HepG2 (cell line): ENCODE measurements at regions not wholly inside any gene's neighbourhood (a gene's known extent, or its start where the extent isn't known, plus 50 kb on each side); places are given as distances from the start of the nearest gene placed in this dataset.

Source experiments
- ATAC-seq: fragments of 200-7000 bp; cut with Tn5 transposase; 3 replicates; pipeline ENCODE4 v1.9.1; 2020; ENCODE audit warnings: mild to moderate bottlenecking, moderate library complexity
- BruUV-seq: library from RNA; stranded (reverse); fragments of 400-500 nt; replicated peaks from 2 replicates; lab custom pipeline; 2021; lab: Mats Ljungman, UMichigan
- CTCF ChIA-PET: fragments of 300-600 bp; formaldehyde crosslinking; extraction: SDS; loops from one replicate; lab custom pipeline; 2021; ENCODE audit warnings: low total read pairs, inconsistent platforms, low intra/inter-chr PET ratio; lab: Yijun Ruan, JAX
- POLR2A ChIA-PET: fragments of 350-600 bp; sonication (Branson Sonifier 250); formaldehyde crosslinking; loops from one replicate; lab custom pipeline; 2020; ENCODE audit warnings: antibody characterized with exemption, inconsistent platforms; lab: Yijun Ruan, JAX
- DNase-seq: peaks from one replicate; pipeline ENCODE4 v3.0.0-alpha.2; 2015; ENCODE audit warnings: low spot score
- FAIRE-seq: peaks from 3 replicates; lab custom pipeline; 2011; peaks lifted over from hg19 to GRCh38; lab: Jason Lieb, UNC
- H2AFZ ChIP-seq: one replicate; pipeline ENCODE4 v1.6.1; 2011; ENCODE audit warnings: low read length, inconsistent platforms
- H3K27ac ChIP-seq: fragments of 300-600 bp; 3 replicates; pipeline ENCODE4 v1.8.0; 2011; ENCODE audit warnings: mixed run types, mild to moderate bottlenecking, mixed read lengths, low read length, inconsistent platforms; ENCODE audit not compliant: insufficient read depth; ENCODE audit errors: extremely low read length
- H3K27me3 ChIP-seq, 2 experiments: fragments of 200-600 bp in 1 of 2; 2 replicates in 1 of 2; 3 replicates in 1 of 2; pipeline versions ENCODE4 v1.6.0 to v1.8.0; 2011; ENCODE audit warnings: low read length in 2 of 2, mild to moderate bottlenecking in 2 of 2, moderate library complexity in 2 of 2, inconsistent platforms in 1 of 2; ENCODE audit not compliant: insufficient read depth in 2 of 2, control insufficient read depth in 1 of 2
- H3K36me3 ChIP-seq, 2 experiments: fragments of 200-600 bp in 1 of 2; replicated peaks in 1 of 2; 2 replicates in 1 of 2; 3 replicates in 1 of 2; pipeline versions ENCODE4 v1.5.1 to v1.8.0; 2011; ENCODE audit warnings: low read length in 2 of 2, inconsistent platforms in 1 of 2; ENCODE audit not compliant: insufficient read depth in 2 of 2, control insufficient read depth in 1 of 2
- H3K4me1 ChIP-seq: 2 replicates; pipeline ENCODE4 v1.5.1; 2012; ENCODE audit warnings: low read length, inconsistent platforms; ENCODE audit not compliant: insufficient read depth
- H3K4me2 ChIP-seq: 2 replicates; pipeline ENCODE4 v1.6.0; 2011; ENCODE audit warnings: low read depth, low read length, inconsistent platforms
- H3K4me3 ChIP-seq, 3 experiments: fragments of 200-600 bp in 1 of 3; sonication (generic), shearing (Covaris generic) in 1 of 3; replicated peaks in 1 of 3; 2 replicates each; pipeline ENCODE4 v1.5.1; 2011 to 2016; ENCODE audit warnings: low read length in 3 of 3, inconsistent platforms in 2 of 3, low read depth in 2 of 3, mild to moderate bottlenecking in 2 of 3, control low read depth in 1 of 3, mixed read lengths in 1 of 3; ENCODE audit not compliant: insufficient read depth in 1 of 3
- H3K79me2 ChIP-seq: one replicate; pipeline ENCODE4 v1.6.1; 2011; ENCODE audit warnings: low read length, inconsistent platforms; ENCODE audit not compliant: insufficient read depth
- H3K9ac ChIP-seq: 2 replicates; pipeline ENCODE4 v1.6.0; 2011; ENCODE audit warnings: mild to moderate bottlenecking, low read depth, low read length, inconsistent platforms; ENCODE audit not compliant: insufficient read depth
- H3K9me3 ChIP-seq: 2 replicates; pipeline ENCODE4 v1.5.1; 2012; ENCODE audit warnings: mild to moderate bottlenecking, low read length
- H4K20me1 ChIP-seq: 2 replicates; pipeline ENCODE4 v1.6.0; 2011; ENCODE audit warnings: inconsistent platforms, mild to moderate bottlenecking, low read length, moderate library complexity; ENCODE audit not compliant: insufficient read depth
- GABPA ChIP-seq, 2 experiments: IDR thresholded peaks; 2 replicates each; pipeline ENCODE4 v1.6.1; 2011 to 2016; ENCODE audit warnings: low read depth in 2 of 2, low read length in 1 of 2, missing biosample characterization in 1 of 2, missing genetic modification characterization in 1 of 2
- NR2C2 ChIP-seq: sonication (generic); formaldehyde crosslinking; IDR thresholded peaks from 2 replicates; pipeline ENCODE4 v1.4.0; 2020; ENCODE audit warnings: missing genetic modification reagents, mild to moderate bottlenecking, moderate library complexity, borderline replicate concordance
- U2AF1 ChIP-seq: fragments of 200-400 bp; formaldehyde crosslinking; optimal IDR thresholded peaks from 2 replicates; pipeline ENCODE3; 2017; ENCODE audit warnings: mild to moderate bottlenecking, low read depth, low read length
- ZNF501 ChIP-seq: sonication (generic); formaldehyde crosslinking; IDR thresholded peaks from 2 replicates; pipeline ENCODE4 v1.5.1; 2020; ENCODE audit warnings: mild to moderate bottlenecking, moderate library complexity, missing genetic modification reagents
- ZNF607 ChIP-seq: sonication (generic); formaldehyde crosslinking; IDR thresholded peaks from 2 replicates; pipeline ENCODE4 v1.5.1; 2020; ENCODE audit warnings: missing genetic modification reagents, mild to moderate bottlenecking, borderline replicate concordance
- WGBS: methylation state at CpG from one replicate; pipeline ENCODE4 v1.1.6; 2017; ENCODE audit warnings: low lambda C conversion rate; 5-methylcytosine and 5-hydroxymethylcytosine counted together
- in situ Hi-C: cut with HindIII; loops from 2 replicates; pipeline ENCODE4 v1.10.0; 2017; ENCODE audit warnings: low pct_unique_long_range_greater_than_20kb; ENCODE audit not compliant: extremely low pct_ligation_motif_present
- intact Hi-C: fragments of 100-400 bp; cut with micrococcal nuclease; formaldehyde crosslinking; loops from one replicate; pipeline ENCODE4 v1.10.0; 2022; ENCODE audit not compliant: unreplicated experiment
- TF ChIP-seq, protein P1 (sequence below): sonication (generic); formaldehyde crosslinking; IDR thresholded peaks from 2 replicates; pipeline ENCODE4 v1.4.0; 2020; ENCODE audit warnings: missing genetic modification reagents
- TF ChIP-seq, protein P2 (sequence below): sonication (generic); formaldehyde crosslinking; IDR thresholded peaks from 2 replicates; pipeline ENCODE4 v1.4.0; 2020; ENCODE audit warnings: mild to moderate bottlenecking, missing genetic modification reagents, borderline replicate concordance
- TF ChIP-seq, protein P3 (sequence below): sonication (generic); formaldehyde crosslinking; IDR thresholded peaks from 2 replicates; pipeline ENCODE4 v1.4.0; 2020; ENCODE audit warnings: missing genetic modification reagents

- TF ChIP-seq ZNF607 (CRISPR knock-in tag): no peak
- peak; percentile 1; the same call in 1 of the 2 replicates for TF ChIP-seq NR2C2
- peak; percentile 41; the same call in 1 of the 2 replicates for TF ChIP-seq ZNF501
- TF ChIP-seq, all 625 proteins: peak for 8
Observed at GRCh38 chr1:67514300-67514699, 84.1 kb upstream of the SERBP1 start (continued).

DNA sequence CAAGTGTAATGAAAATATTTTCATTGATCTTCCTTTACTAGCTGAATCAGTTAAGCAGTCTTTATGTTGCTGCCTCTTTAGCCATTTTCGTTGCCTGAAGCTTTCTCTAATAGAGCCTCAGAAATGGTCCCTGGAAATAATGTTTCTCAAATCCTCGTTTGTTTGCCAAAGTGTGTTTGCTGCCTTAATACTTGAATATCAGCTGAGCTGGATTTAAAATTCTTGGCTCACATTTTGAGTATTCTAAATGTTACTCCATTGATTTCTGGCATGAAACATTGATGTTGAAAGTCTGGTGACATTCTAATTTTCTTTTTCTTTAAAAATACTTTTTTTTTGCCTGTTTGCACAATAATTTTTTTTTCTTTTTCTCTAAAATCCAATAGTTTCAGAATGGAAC lies 84.6 kb upstream of the SERBP1 start:
- Histone ChIP-seq H3K9ac (peak overlapping the region; percentile 44; the same call in 1 of the 2 replicates), H3K4me1 (peaks cover 40% of the 10 kb centered on the region), H3K27me3 (no peaks in the 10 kb centered on the region), H3K9me3 (peaks cover 15% of the 10 kb centered on the region), H3K36me3 (no peaks in the 10 kb centered on the region), H3K79me2 (no peaks in the 10 kb centered on the region), H2AFZ (no peak overlapping the region), H3K4me3 (no peak overlapping the region), H3K27ac (peak overlapping the region; percentile 75), H3K4me2 (peak overlapping the region; percentile 62), H4K20me1 (no peaks in the 10 kb centered on the region)
- CTCF ChIA-PET: no interaction called here
- ATAC-seq (no peak), FAIRE-seq (no peak), DNase-seq (no peak)
- 47% methylated on average over 2 of the region's 2 CpGs for WGBS
- POLR2A ChIA-PET: interaction anchor here (1.2 to 2.9 kb wide), 5 partner anchors 10 to 590 kb away, joined by 3 to 11 read pairs (median 3); partner anchors contain the start of genes DNAI4, MIER1 and SERBP1
- intact Hi-C loops (loop anchor here (1.0 kb wide), 1 partner anchor 18 kb away; no protein-coding TSS in a partner anchor), in situ Hi-C loops (no loop called here)
- BruUV-seq: TSS peak; percentile 95
- TF ChIP-seq, protein P1, sequence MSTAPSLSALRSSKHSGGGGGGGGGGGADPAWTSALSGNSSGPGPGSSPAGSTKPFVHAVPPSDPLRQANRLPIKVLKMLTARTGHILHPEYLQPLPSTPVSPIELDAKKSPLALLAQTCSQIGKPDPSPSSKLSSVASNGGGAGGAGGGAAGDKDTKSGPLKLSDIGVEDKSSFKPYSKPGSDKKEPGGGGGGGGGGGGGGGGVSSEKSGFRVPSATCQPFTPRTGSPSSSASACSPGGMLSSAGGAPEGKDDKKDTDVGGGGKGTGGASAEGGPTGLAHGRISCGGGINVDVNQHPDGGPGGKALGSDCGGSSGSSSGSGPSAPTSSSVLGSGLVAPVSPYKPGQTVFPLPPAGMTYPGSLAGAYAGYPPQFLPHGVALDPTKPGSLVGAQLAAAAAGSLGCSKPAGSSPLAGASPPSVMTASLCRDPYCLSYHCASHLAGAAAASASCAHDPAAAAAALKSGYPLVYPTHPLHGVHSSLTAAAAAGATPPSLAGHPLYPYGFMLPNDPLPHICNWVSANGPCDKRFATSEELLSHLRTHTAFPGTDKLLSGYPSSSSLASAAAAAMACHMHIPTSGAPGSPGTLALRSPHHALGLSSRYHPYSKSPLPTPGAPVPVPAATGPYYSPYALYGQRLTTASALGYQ (CRISPR knock-in tag): 0 out of 2 replicates have a peak, but pooled peaks have one; percentile 10
- no peak for TF ChIP-seq GABPA (IDR thresholded peaks at IDR 0.05; ENCODE audit: low read depth, low read length)
- TF ChIP-seq GABPA (CRISPR knock-in tag; IDR thresholded peaks at IDR 0.05; ENCODE audit: low read depth): no peak
- TF ChIP-seq U2AF1: no peak
- TF ChIP-seq, protein P2, sequence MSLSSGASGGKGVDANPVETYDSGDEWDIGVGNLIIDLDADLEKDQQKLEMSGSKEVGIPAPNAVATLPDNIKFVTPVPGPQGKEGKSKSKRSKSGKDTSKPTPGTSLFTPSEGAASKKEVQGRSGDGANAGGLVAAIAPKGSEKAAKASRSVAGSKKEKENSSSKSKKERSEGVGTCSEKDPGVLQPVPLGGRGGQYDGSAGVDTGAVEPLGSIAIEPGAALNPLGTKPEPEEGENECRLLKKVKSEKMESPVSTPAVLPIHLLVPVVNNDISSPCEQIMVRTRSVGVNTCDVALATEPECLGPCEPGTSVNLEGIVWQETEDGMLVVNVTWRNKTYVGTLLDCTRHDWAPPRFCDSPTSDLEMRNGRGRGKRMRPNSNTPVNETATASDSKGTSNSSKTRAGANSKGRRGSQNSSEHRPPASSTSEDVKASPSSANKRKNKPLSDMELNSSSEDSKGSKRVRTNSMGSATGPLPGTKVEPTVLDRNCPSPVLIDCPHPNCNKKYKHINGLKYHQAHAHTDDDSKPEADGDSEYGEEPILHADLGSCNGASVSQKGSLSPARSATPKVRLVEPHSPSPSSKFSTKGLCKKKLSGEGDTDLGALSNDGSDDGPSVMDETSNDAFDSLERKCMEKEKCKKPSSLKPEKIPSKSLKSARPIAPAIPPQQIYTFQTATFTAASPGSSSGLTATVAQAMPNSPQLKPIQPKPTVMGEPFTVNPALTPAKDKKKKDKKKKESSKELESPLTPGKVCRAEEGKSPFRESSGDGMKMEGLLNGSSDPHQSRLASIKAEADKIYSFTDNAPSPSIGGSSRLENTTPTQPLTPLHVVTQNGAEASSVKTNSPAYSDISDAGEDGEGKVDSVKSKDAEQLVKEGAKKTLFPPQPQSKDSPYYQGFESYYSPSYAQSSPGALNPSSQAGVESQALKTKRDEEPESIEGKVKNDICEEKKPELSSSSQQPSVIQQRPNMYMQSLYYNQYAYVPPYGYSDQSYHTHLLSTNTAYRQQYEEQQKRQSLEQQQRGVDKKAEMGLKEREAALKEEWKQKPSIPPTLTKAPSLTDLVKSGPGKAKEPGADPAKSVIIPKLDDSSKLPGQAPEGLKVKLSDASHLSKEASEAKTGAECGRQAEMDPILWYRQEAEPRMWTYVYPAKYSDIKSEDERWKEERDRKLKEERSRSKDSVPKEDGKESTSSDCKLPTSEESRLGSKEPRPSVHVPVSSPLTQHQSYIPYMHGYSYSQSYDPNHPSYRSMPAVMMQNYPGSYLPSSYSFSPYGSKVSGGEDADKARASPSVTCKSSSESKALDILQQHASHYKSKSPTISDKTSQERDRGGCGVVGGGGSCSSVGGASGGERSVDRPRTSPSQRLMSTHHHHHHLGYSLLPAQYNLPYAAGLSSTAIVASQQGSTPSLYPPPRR (CRISPR knock-in tag): no peak
- TF ChIP-seq, protein P3, sequence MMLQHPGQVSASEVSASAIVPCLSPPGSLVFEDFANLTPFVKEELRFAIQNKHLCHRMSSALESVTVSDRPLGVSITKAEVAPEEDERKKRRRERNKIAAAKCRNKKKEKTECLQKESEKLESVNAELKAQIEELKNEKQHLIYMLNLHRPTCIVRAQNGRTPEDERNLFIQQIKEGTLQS: no peak
